ENCODE measurements at regions not wholly inside any gene's neighbourhood (a gene's known extent, or its start where the extent isn't known, plus 50 kb on each side); places are given as distances from the start of the nearest gene placed in this dataset.

- H3K9me3 ChIP-seq (ENCODE audit: control insufficient read depth in 4 of 4, insufficient read depth in 3 of 4, low read length in 3 of 4): no peaks in the 10 kb centered on the region
- DNase-seq: no peak
- ATAC-seq (ENCODE audit: insufficient read depth, low FRiP score): no peak
- no peak overlapping the region for H3K9ac ChIP-seq (ENCODE audit: insufficient read depth in 1 of 2, low read length in 2 of 2)
- H3K36me3 ChIP-seq (ENCODE audit: control insufficient read depth in 4 of 4, insufficient read depth in 4 of 4, low read length in 4 of 4): peaks cover 0 to 28% (median 11%) of the 10 kb centered on the region in 4 donors
- TF ChIP-seq, protein P1, sequence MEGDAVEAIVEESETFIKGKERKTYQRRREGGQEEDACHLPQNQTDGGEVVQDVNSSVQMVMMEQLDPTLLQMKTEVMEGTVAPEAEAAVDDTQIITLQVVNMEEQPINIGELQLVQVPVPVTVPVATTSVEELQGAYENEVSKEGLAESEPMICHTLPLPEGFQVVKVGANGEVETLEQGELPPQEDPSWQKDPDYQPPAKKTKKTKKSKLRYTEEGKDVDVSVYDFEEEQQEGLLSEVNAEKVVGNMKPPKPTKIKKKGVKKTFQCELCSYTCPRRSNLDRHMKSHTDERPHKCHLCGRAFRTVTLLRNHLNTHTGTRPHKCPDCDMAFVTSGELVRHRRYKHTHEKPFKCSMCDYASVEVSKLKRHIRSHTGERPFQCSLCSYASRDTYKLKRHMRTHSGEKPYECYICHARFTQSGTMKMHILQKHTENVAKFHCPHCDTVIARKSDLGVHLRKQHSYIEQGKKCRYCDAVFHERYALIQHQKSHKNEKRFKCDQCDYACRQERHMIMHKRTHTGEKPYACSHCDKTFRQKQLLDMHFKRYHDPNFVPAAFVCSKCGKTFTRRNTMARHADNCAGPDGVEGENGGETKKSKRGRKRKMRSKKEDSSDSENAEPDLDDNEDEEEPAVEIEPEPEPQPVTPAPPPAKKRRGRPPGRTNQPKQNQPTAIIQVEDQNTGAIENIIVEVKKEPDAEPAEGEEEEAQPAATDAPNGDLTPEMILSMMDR (IDR thresholded peaks at IDR 0.05; ENCODE audit: control extremely low read depth, extremely low read depth): no peak
- H3K27ac ChIP-seq (ENCODE audit: low read depth in 1 of 2, low read length in 1 of 2): no peak overlapping the region
- peaks cover 0 to 6% (median 0%) of the 10 kb centered on the region in 5 donors for H3K4me1 ChIP-seq (ENCODE audit: control insufficient read depth in 5 of 5, insufficient read depth in 5 of 5, low read length in 5 of 5)
- no peaks in the 10 kb centered on the region for H3K27me3 ChIP-seq (ENCODE audit: control insufficient read depth in 3 of 3, insufficient read depth in 3 of 3, low read length in 2 of 3)
- H3K4me3 ChIP-seq: no peak overlapping the region
- 95% methylated on average over 2 of the region's 2 CpGs for WGBS, 2 donors
Measured at GRCh38 chr7:130867039-130867438, 133.0 kb upstream of the KLF14 start.

GRCh38 chr7:130867581-130868136 lies 133.7 kb upstream of the KLF14 start:
- Histone ChIP-seq H3K4me1 (ENCODE audit: control insufficient read depth in 5 of 5, insufficient read depth in 5 of 5, low read length in 5 of 5) (peaks cover 0 to 6% (median 0%) of the 10 kb centered on the region in 5 donors), H3K36me3 (ENCODE audit: control insufficient read depth in 4 of 4, insufficient read depth in 4 of 4, low read length in 4 of 4) (peaks cover 0 to 32% (median 14%) of the 10 kb centered on the region in 4 donors), H3K27me3 (ENCODE audit: control insufficient read depth in 3 of 3, insufficient read depth in 3 of 3, low read length in 2 of 3) (no peaks in the 10 kb centered on the region), H3K9ac (ENCODE audit: insufficient read depth in 1 of 2, low read length in 2 of 2) (no peak overlapping the region), H3K9me3 (ENCODE audit: control insufficient read depth in 4 of 4, insufficient read depth in 3 of 4, low read length in 3 of 4) (no peaks in the 10 kb centered on the region), H3K4me3 (no peak overlapping the region), H3K27ac (ENCODE audit: low read depth in 1 of 2, low read length in 1 of 2) (no peak overlapping the region)
- ATAC-seq (ENCODE audit: insufficient read depth, low FRiP score) (no peak), DNase-seq (no peak)
- 60 to 71% methylated on average over 1 of the region's 1 CpG for WGBS, 2 donors
- TF ChIP-seq, protein P1 (IDR thresholded peaks at IDR 0.05; ENCODE audit: control extremely low read depth, extremely low read depth): no peak

DNA sequence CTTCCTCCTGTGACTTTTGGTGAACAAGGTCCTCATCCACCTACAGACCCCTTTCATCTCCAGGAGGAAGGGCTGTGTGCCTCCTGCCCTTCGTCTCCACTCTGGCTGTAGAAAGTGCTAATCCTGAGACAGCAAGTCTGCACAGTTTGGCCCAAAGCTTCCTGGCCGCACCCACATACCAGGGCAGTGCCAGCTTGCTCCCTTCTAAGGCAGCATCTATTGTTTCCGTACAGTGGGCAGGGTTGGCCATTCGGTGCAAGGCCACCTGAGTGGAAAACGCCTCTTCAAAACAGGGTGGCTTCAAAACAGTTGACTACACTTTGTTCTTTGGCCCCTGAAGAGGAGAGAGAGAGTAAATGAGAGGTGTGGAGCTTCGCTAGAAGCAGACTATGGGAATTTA lies 134.1 kb upstream of the KLF14 start:
- TF ChIP-seq, protein P1 (IDR thresholded peaks at IDR 0.05; ENCODE audit: control extremely low read depth, extremely low read depth): no peak
- no peak overlapping the region for H3K9ac ChIP-seq (ENCODE audit: insufficient read depth in 1 of 2, low read length in 2 of 2)
- DNase-seq: no peak
- H3K36me3 ChIP-seq (ENCODE audit: control insufficient read depth in 4 of 4, insufficient read depth in 4 of 4, low read length in 4 of 4): peaks cover 0 to 34% (median 14%) of the 10 kb centered on the region in 4 donors
- no peak overlapping the region for H3K27ac ChIP-seq (ENCODE audit: low read depth in 1 of 2, low read length in 1 of 2)
- H3K27me3 ChIP-seq (ENCODE audit: control insufficient read depth in 3 of 3, insufficient read depth in 3 of 3, low read length in 2 of 3): no peaks in the 10 kb centered on the region
- 69 to 85% methylated on average over 6 of the region's 6 CpGs for WGBS, 2 donors
- H3K4me1 ChIP-seq (ENCODE audit: control insufficient read depth in 5 of 5, insufficient read depth in 5 of 5, low read length in 5 of 5): peaks cover 0 to 8% (median 0%) of the 10 kb centered on the region in 5 donors
- no peak for ATAC-seq (ENCODE audit: insufficient read depth, low FRiP score)
- H3K4me3 ChIP-seq: no peak overlapping the region
- no peaks in the 10 kb centered on the region for H3K9me3 ChIP-seq (ENCODE audit: control insufficient read depth in 4 of 4, insufficient read depth in 3 of 4, low read length in 3 of 4)

- no peak for ATAC-seq (ENCODE audit: insufficient read depth, low FRiP score)
- H3K4me1 ChIP-seq (ENCODE audit: control insufficient read depth in 5 of 5, insufficient read depth in 5 of 5, low read length in 5 of 5): peaks cover 0 to 8% (median 0%) of the 10 kb centered on the region in 5 donors
- TF ChIP-seq, protein P1 (IDR thresholded peaks at IDR 0.05; ENCODE audit: control extremely low read depth, extremely low read depth): no peak
- H3K9ac ChIP-seq (ENCODE audit: insufficient read depth in 1 of 2, low read length in 2 of 2): no peak overlapping the region
- no peak overlapping the region for H3K4me3 ChIP-seq
- 90 to 96% methylated on average over 3 of the region's 3 CpGs for WGBS, 2 donors
- no peaks in the 10 kb centered on the region for H3K9me3 ChIP-seq (ENCODE audit: control insufficient read depth in 4 of 4, insufficient read depth in 3 of 4, low read length in 3 of 4)
- H3K27ac ChIP-seq (ENCODE audit: low read depth in 1 of 2, low read length in 1 of 2): no peak overlapping the region
- no peak for DNase-seq
- no peaks in the 10 kb centered on the region for H3K27me3 ChIP-seq (ENCODE audit: control insufficient read depth in 3 of 3, insufficient read depth in 3 of 3, low read length in 2 of 3)
- peaks cover 0 to 36% (median 14%) of the 10 kb centered on the region in 4 donors for H3K36me3 ChIP-seq (ENCODE audit: control insufficient read depth in 4 of 4, insufficient read depth in 4 of 4, low read length in 4 of 4)
Measured at GRCh38 chr7:130869918-130870317, 135.9 kb upstream of the KLF14 start.
